ENCODE measurements at regions not wholly inside any gene's neighbourhood (a gene's known extent, or its start where the extent isn't known, plus 50 kb on each side); places are given as distances from the start of the nearest gene placed in this dataset.
"Not testable (repeated sequence)": the region's sequence is repeated elsewhere in the genome, so short reads cannot be mapped to it uniquely, and the experiment has no call there.

- no peak overlapping the region for H3K4me3 Mint-ChIP-seq
- H3K4me1 Mint-ChIP-seq (ENCODE audit: low read depth): peaks cover 29% of the 10 kb centered on the region
- no peaks in the 10 kb centered on the region for H3K9me3 Mint-ChIP-seq
- peaks cover 5% of the 10 kb centered on the region; the same call in 1 of the 2 replicates for H3K36me3 Mint-ChIP-seq (ENCODE audit: low read depth)
- H3K27ac Mint-ChIP-seq: no peak overlapping the region
- no peak for DNase-seq
- no peaks in the 10 kb centered on the region; the same call in 1 of the 2 replicates for H3K27me3 Mint-ChIP-seq (ENCODE audit: insufficient read depth)
- TF ChIP-seq CTCF (IDR thresholded peaks at IDR 0.05): no peak
Observed at GRCh38 chr14:86782092-86782580, 1210.8 kb downstream of the GALC start.

GRCh38 chr14:86780876-86781510 is 1212.0 kb downstream of the GALC start:
- H3K4me3 Mint-ChIP-seq: no peak overlapping the region
- no peak for DNase-seq
- peaks cover 12% of the 10 kb centered on the region for H3K36me3 Mint-ChIP-seq (ENCODE audit: low read depth)
- no peaks in the 10 kb centered on the region; the same call in 1 of the 2 replicates for H3K27me3 Mint-ChIP-seq (ENCODE audit: insufficient read depth)
- TF ChIP-seq CTCF (IDR thresholded peaks at IDR 0.05): peak; percentile 55; the same call in 1 of the 2 replicates
- peaks cover 32% of the 10 kb centered on the region for H3K4me1 Mint-ChIP-seq (ENCODE audit: low read depth)
- H3K9me3 Mint-ChIP-seq: 0 out of 2 replicates have a peak, but pooled peaks cover under 1% of the 10 kb centered on the region
- no peak overlapping the region for H3K27ac Mint-ChIP-seq

GRCh38 chr14:86780461-86780860 is 1212.5 kb downstream of the GALC start:
- no peak for DNase-seq
- Mint-ChIP-seq H3K4me3 (no peak overlapping the region), H3K27ac (no peak overlapping the region), H3K36me3 (ENCODE audit: low read depth) (peaks cover 16% of the 10 kb centered on the region), H3K4me1 (ENCODE audit: low read depth) (peaks cover 32% of the 10 kb centered on the region), H3K9me3 (0 out of 2 replicates have a peak, but pooled peaks cover 6% of the 10 kb centered on the region), H3K27me3 (ENCODE audit: insufficient read depth) (no peaks in the 10 kb centered on the region; the same call in 1 of the 2 replicates)
- no peak for TF ChIP-seq CTCF (IDR thresholded peaks at IDR 0.05)

GRCh38 chr14:86779416-86779815 is 1213.6 kb downstream of the GALC start:
- H3K4me1 Mint-ChIP-seq (ENCODE audit: low read depth): peaks cover 32% of the 10 kb centered on the region
- H3K9me3 Mint-ChIP-seq: 0 out of 2 replicates have a peak, but pooled peaks cover 8% of the 10 kb centered on the region
- TF ChIP-seq CTCF (IDR thresholded peaks at IDR 0.05): no peak
- H3K27me3 Mint-ChIP-seq (ENCODE audit: insufficient read depth): no peaks in the 10 kb centered on the region; the same call in 1 of the 2 replicates
- H3K27ac Mint-ChIP-seq: no peak overlapping the region
- H3K36me3 Mint-ChIP-seq (ENCODE audit: low read depth): peaks cover 16% of the 10 kb centered on the region
- H3K4me3 Mint-ChIP-seq: no peak overlapping the region
- no peak for DNase-seq

GRCh38 chr14:86777963-86778602 is 1214.9 kb downstream of the GALC start:
- Mint-ChIP-seq H3K27ac (peak overlapping the region; percentile 55), H3K36me3 (ENCODE audit: low read depth) (peaks cover 16% of the 10 kb centered on the region), H3K4me1 (ENCODE audit: low read depth) (peaks cover 32% of the 10 kb centered on the region), H3K4me3 (no peak overlapping the region), H3K9me3 (0 out of 2 replicates have a peak, but pooled peaks cover 8% of the 10 kb centered on the region), H3K27me3 (ENCODE audit: insufficient read depth) (no peaks in the 10 kb centered on the region; the same call in 1 of the 2 replicates)
- TF ChIP-seq CTCF (IDR thresholded peaks at IDR 0.05): no peak
- DNase-seq: peak; percentile 79

- H3K36me3 Mint-ChIP-seq (ENCODE audit: low read depth): peaks cover 16% of the 10 kb centered on the region
- not testable (repeated sequence) for H3K27ac Mint-ChIP-seq
Observed at GRCh38 chr14:86775896-86776295, 1217.1 kb downstream of the GALC start.

More at GRCh38 chr14:86775896-86776295, 1217.1 kb downstream of the GALC start:
- not testable (repeated sequence) for H3K27me3 Mint-ChIP-seq (ENCODE audit: insufficient read depth); H3K4me3 Mint-ChIP-seq; DNase-seq
- Mint-ChIP-seq H3K9me3 (peaks cover 11% of the 10 kb centered on the region; the same call in 1 of the 2 replicates), H3K4me1 (ENCODE audit: low read depth) (peaks cover 28% of the 10 kb centered on the region)
